SH-SY5Y (cell line): ENCODE measurements at regions not wholly inside any gene's neighbourhood (a gene's known extent, or its start where the extent isn't known, plus 50 kb on each side); places are given as distances from the start of the nearest gene placed in this dataset.

Source experiments
- GATA2 ChIP-seq: IDR thresholded peaks from 2 replicates; pipeline ENCODE4 v1.6.1; 2011; ENCODE audit warnings: mild to moderate bottlenecking, low read depth, low read length
- GATA3 ChIP-seq: IDR thresholded peaks from 2 replicates; pipeline ENCODE4 v1.6.1; 2011; ENCODE audit warnings: low read depth, mild to moderate bottlenecking, low read length, moderate library complexity

DNA sequence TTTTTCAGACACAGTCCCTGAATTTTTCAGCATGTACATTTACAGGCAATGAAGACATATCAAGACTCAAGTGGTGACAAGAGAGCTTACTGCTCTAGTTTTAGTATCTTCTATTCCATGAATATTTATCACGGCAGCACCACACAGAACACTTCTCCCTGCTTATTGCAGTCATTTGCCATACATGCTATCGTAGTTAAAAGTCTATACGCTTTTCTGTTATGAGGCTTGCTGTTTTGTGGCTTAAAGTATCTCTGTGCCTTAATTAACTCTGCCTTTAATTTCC, 65.4 kb upstream of the GK2 start:
- TF ChIP-seq GATA2: no peak
- no peak for TF ChIP-seq GATA3
